ENCODE measurements at regions not wholly inside any gene's neighbourhood (a gene's known extent, or its start where the extent isn't known, plus 50 kb on each side); places are given as distances from the start of the nearest gene placed in this dataset.

DNA sequence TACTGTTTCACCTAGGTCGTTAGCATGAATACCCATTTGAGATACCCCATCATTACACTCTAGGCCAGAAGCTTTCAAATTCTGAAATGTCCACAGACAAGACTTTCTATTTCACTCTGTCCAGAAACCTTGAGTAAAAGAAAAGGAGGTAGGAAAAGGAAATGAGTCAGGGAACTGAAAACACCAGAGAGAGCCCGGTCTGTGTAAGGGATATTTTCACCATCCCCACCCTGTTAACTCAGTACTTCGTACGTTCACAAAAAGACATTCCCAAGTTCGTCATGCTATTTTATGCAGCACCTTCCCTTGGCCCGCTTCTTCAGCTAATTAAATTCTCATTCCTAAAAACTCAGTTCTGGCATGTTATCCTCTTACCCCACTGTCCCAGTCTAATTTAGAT lies 89.4 kb upstream of the SOX2 start:
- FAIRE-seq (no peak), DNase-seq (ENCODE audit: insufficient read length) (no peak)
- TF ChIP-seq POLR2AphosphoS5 (IDR thresholded peaks at IDR 0.05; ENCODE audit: low read depth, low read length) (no peak), POLR2A (IDR thresholded peaks at IDR 0.05; ENCODE audit: low read depth, low read length) (no peak), TAF1 (IDR thresholded peaks at IDR 0.05; ENCODE audit: borderline replicate concordance, low read depth, low read length) (no peak)

GRCh38 chr3:181619897-181620296 lies 91.8 kb upstream of the SOX2 start:
- no peak for FAIRE-seq
- DNase-seq (ENCODE audit: insufficient read length): no peak
- no peak for TF ChIP-seq POLR2A (IDR thresholded peaks at IDR 0.05; ENCODE audit: low read depth, low read length)
- no peak for TF ChIP-seq TAF1 (IDR thresholded peaks at IDR 0.05; ENCODE audit: borderline replicate concordance, low read depth, low read length)
- no peak for TF ChIP-seq POLR2AphosphoS5 (IDR thresholded peaks at IDR 0.05; ENCODE audit: low read depth, low read length)

DNA sequence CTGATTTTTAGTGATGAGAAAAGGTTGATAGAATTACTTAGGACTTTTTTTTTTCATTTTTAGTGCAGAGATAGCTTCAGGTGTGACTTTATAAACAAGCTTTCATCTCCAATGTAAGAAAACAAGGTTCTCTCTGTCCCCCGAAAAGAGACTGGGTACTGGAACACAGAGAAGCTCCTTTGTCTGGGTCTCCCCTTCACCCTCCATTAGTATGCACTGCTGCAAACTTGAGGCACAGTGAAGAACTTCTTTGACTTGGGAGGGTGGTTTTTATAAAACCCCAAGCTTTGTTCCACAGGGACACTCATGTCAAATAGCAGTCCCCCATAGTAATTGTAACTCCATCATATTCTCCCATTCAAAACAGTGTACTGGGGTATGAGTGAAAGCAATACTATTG lies 93.5 kb upstream of the SOX2 start:
- DNase-seq (ENCODE audit: insufficient read length) (no peak), FAIRE-seq (no peak)
- TF ChIP-seq POLR2A (IDR thresholded peaks at IDR 0.05; ENCODE audit: low read depth, low read length): no peak
- no peak for TF ChIP-seq TAF1 (IDR thresholded peaks at IDR 0.05; ENCODE audit: borderline replicate concordance, low read depth, low read length)
- no peak for TF ChIP-seq POLR2AphosphoS5 (IDR thresholded peaks at IDR 0.05; ENCODE audit: low read depth, low read length)

DNA sequence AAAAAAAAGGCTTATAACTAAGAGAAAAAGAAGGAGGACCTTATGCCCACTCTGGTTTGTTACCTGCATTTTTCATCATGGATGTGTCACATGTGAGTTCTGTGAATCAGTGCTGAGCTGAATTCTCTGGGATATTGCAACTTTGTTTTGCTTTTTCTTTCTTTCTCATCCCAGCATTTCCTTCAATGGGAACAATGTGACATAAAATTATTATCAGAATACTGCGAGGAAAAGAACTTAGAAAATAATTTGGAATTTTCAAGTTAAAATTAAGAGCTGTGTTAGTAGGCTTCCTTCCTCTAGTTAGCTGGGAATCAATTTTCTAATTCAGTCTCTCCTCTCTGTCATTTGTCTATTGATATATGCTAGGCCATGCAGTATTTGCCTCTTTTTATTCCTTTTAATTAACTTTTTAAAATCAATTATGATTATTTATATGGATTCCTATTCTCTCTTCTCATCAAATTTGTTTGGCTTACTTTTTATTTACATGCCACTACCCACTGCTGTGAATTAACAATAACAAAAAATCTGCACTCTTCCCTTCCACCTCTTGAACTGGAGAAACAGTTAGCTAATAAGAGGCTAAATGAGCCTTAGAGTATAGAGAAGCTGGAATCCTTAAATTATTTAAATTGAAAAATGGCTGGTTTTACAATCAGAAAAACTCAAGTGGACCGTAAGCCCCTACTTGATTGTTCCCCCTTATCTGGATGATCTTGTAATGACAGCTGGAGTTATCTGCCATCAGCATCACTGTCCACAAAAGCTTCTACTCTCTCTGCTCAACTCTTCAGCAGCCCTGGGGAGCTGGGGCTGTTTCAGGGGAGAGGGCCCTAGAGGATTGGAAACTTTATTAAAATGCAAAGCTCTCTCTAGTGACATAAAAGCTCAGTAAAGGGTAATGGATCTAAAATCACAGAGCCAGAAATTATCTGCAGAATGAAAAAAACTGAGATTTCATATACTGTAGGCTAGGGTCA lies 95.3 kb upstream of the SOX2 start:
- TF ChIP-seq POLR2AphosphoS5 (IDR thresholded peaks at IDR 0.05; ENCODE audit: low read depth, low read length) (no peak), POLR2A (IDR thresholded peaks at IDR 0.05; ENCODE audit: low read depth, low read length) (no peak), TAF1 (IDR thresholded peaks at IDR 0.05; ENCODE audit: borderline replicate concordance, low read depth, low read length) (no peak)
- DNase-seq (ENCODE audit: insufficient read length): no peak
- FAIRE-seq: no peak

GRCh38 chr3:181615666-181616065 lies 96.1 kb upstream of the SOX2 start:
- no peak for DNase-seq (ENCODE audit: insufficient read length)
- FAIRE-seq: no peak
- TF ChIP-seq POLR2AphosphoS5 (IDR thresholded peaks at IDR 0.05; ENCODE audit: low read depth, low read length): no peak
- no peak for TF ChIP-seq POLR2A (IDR thresholded peaks at IDR 0.05; ENCODE audit: low read depth, low read length)
- TF ChIP-seq TAF1 (IDR thresholded peaks at IDR 0.05; ENCODE audit: borderline replicate concordance, low read depth, low read length): no peak

- TF ChIP-seq POLR2AphosphoS5 (IDR thresholded peaks at IDR 0.05; ENCODE audit: low read depth, low read length): no peak
- no peak for TF ChIP-seq TAF1 (IDR thresholded peaks at IDR 0.05; ENCODE audit: borderline replicate concordance, low read depth, low read length)
- no peak for TF ChIP-seq POLR2A (IDR thresholded peaks at IDR 0.05; ENCODE audit: low read depth, low read length)
- FAIRE-seq: no peak
- no peak for DNase-seq (ENCODE audit: insufficient read length)
These were observed 96.8 kb upstream of the SOX2 start for GRCh38 chr3:181614878-181615277.

GRCh38 chr3:181613813-181614212 lies 97.9 kb upstream of the SOX2 start:
- TF ChIP-seq POLR2AphosphoS5 (IDR thresholded peaks at IDR 0.05; ENCODE audit: low read depth, low read length): no peak
- no peak for TF ChIP-seq POLR2A (IDR thresholded peaks at IDR 0.05; ENCODE audit: low read depth, low read length)
- no peak for TF ChIP-seq TAF1 (IDR thresholded peaks at IDR 0.05; ENCODE audit: borderline replicate concordance, low read depth, low read length)
- no peak for DNase-seq (ENCODE audit: insufficient read length)
- no peak for FAIRE-seq

GRCh38 chr3:181613191-181613590 lies 98.5 kb upstream of the SOX2 start:
- FAIRE-seq: no peak

GRCh38 chr3:181610973-181611265 lies 100.8 kb upstream of the SOX2 start:
- DNase-seq (ENCODE audit: insufficient read length): no peak
- FAIRE-seq: no peak
- TF ChIP-seq TAF1 (IDR thresholded peaks at IDR 0.05; ENCODE audit: borderline replicate concordance, low read depth, low read length): no peak
- TF ChIP-seq POLR2A (IDR thresholded peaks at IDR 0.05; ENCODE audit: low read depth, low read length): no peak
- TF ChIP-seq POLR2AphosphoS5 (IDR thresholded peaks at IDR 0.05; ENCODE audit: low read depth, low read length): no peak

More at GRCh38 chr3:181613191-181613590, 98.5 kb upstream of the SOX2 start:
- no peak for TF ChIP-seq TAF1 (IDR thresholded peaks at IDR 0.05; ENCODE audit: borderline replicate concordance, low read depth, low read length)
- TF ChIP-seq POLR2AphosphoS5 (IDR thresholded peaks at IDR 0.05; ENCODE audit: low read depth, low read length): no peak
- TF ChIP-seq POLR2A (IDR thresholded peaks at IDR 0.05; ENCODE audit: low read depth, low read length): no peak
- no peak for DNase-seq (ENCODE audit: insufficient read length)

- DNase-seq (ENCODE audit: insufficient read length) (no peak), FAIRE-seq (no peak)
- TF ChIP-seq POLR2AphosphoS5 (IDR thresholded peaks at IDR 0.05; ENCODE audit: low read depth, low read length): no peak
- TF ChIP-seq TAF1 (IDR thresholded peaks at IDR 0.05; ENCODE audit: borderline replicate concordance, low read depth, low read length): no peak
- TF ChIP-seq POLR2A (IDR thresholded peaks at IDR 0.05; ENCODE audit: low read depth, low read length): no peak
These were observed 101.4 kb upstream of the SOX2 start for GRCh38 chr3:181610083-181610972.

- TF ChIP-seq TAF1 (IDR thresholded peaks at IDR 0.05; ENCODE audit: borderline replicate concordance, low read depth, low read length) (no peak), POLR2A (IDR thresholded peaks at IDR 0.05; ENCODE audit: low read depth, low read length) (no peak), POLR2AphosphoS5 (IDR thresholded peaks at IDR 0.05; ENCODE audit: low read depth, low read length) (no peak)
- FAIRE-seq (no peak), DNase-seq (ENCODE audit: insufficient read length) (no peak)
These were observed 102.5 kb upstream of the SOX2 start for GRCh38 chr3:181609030-181609767.
